ENCODE measurements at regions not wholly inside any gene's neighbourhood (a gene's known extent, or its start where the extent isn't known, plus 50 kb on each side); places are given as distances from the start of the nearest gene placed in this dataset.

DNA sequence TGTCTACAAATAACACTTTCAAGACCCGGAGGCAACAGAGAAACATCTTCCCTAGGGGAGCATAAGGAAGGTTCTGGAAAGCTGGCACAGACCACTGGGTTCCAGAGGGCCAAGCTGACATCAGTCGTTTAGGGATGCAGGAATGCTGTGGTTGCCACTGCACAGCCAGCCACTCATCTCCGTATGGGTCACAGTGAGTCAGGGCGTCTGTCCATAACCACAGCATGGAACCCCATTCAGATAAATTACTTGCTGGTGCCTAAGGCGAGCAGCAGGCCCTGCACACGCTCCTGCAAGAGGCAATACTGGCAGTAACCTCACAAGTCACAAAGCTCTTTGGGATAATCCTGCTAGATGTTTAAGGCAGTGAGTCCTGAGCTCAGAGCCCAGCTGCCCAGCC is 140.9 kb upstream of the UBL3 start:
- peak; percentile 43 for DNase-seq

DNA sequence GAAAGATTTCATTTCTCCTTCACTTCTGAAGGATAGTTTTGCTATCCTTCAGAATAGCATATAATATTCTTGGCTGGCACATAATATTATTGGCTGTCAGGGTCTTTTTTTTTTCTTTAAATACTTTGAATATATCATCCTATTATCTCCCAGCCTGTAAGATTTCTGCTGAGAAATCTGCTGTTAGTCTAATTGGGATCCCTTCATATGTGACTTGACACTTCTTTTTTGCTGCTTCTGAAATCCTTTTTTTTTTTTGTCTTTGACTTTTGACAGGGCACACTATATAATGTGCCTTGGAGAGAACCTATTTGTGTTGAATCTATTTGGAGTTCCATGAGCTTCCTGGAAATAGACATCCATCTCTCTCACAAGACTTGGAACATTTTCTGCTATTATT is 136.9 kb upstream of the UBL3 start:
- DNase-seq = no peak

DNA sequence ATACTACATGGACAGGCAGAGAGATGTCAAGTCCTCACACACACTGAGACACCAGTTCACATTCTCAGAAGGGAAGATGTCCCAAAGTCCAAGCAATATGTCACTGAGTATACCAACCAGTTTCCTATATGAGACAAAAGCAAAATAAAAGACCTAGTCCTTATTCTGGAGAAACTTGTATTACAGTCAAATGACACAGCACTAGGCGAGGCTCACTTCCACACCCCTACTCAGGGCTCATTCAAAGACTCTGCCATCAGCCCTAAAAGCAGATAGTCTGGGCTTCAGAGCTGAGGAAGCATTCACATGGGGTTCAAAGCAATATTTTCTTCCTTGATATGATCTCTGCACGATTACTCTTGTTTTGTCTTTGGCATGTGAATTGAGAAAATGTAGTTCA is 129.9 kb upstream of the UBL3 start:
- no peak for DNase-seq

DNA sequence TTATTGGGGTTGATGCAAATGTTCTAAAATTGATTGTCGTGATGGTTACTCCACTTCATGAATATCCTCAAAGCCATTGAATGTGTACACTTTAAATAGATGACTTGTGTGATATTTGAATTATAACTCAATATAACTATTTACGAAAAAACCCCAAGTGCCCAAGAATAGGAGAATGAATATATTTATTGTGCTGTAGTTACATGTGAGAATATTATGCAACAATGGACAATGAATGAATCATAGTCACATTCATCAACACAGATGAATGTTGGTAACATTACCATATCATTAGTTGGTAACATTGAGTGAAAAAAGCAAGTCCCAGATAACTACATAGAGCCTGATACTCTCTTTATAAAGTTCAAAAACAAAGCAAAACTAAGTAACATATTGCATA is 127.8 kb upstream of the UBL3 start:
- DNase-seq = no peak

DNA sequence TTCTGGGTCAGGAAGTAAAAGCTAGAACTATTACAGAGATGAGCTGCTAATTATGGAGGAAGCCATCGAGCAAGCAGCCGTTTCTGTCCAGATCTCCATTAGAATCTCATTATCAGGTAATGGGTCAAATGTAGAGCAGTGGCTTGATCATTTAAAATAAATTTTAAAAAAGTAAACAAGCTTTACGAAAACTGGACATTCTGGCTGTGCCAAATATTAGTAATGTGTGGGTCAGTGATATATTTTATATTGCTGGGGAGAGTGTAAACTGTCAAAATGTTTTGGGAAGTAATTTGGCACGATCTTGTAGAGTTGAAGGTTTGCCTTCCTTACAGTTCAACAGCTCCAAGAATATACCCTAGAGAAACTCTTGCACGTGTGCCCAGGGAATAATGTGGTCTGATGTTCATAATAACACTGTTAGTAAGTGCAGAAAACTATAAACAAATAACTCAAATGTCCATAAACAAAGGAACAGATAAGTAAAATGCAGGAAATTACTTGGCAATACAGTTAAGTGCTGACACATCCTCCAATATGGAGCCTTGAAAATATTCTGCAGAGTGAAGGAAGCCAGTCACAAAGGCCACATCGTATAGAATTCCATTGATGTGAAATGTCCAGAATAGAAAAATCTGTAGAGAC is 127.2 kb upstream of the UBL3 start:
- DNase-seq = no peak

DNA sequence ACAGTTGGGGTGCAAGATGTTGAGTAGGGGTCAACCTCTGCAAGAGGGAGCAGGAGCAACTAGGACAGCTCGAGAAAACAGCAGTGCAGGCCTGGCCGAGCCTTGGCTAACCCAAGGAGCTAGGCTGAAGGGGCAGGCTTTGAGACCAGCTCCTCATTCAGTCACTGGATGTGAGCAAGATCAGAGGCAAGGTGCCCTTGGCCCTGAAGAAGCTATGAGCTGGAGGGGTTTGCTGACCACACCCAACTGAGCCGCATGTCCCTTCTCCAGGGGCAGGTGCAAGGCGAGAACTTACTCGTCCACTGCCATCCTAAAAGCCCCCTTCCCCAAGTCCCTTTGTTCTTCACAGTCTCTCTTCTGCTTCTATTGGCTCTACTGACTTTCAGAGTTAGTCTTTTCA is 126.1 kb upstream of the UBL3 start:
- no peak for DNase-seq

DNA sequence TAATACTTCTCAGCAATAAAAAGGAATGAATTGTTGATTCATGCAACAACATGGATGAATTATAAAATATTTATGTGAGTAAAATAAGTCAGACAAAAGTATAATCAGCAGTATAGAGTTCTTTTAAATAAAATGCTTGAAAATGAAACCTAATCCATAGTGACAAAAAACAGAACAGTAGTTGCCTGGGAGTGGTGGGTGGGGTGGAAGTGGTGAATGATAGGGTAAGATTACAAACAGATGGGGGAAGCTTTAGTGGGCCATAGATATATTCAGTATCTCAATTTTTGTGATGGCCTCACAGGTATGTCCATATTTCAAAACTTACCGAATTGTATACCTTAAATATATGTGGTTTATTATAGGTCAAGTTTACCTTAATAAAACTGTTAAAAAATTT is 124.9 kb upstream of the UBL3 start:
- no peak for DNase-seq

DNA sequence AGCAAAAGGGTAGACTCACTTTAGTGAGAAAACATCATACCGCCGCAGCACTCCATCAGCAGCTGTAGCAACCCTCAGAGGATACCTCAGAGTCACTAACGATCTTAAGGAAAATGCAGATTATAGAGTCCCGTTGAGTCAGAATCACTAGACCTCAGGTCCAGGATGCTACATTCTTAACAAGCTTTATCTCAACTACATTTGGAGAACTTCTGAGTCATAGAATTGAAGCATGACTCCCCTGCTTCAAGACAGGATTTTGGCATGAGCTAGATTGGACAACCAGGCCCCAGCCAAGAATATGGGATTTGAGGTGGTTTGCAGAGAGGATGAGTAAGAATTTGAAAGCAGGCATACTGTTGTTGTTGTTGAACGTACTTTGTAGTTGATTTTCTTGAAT is 118.9 kb upstream of the UBL3 start:
- no peak for DNase-seq

DNA sequence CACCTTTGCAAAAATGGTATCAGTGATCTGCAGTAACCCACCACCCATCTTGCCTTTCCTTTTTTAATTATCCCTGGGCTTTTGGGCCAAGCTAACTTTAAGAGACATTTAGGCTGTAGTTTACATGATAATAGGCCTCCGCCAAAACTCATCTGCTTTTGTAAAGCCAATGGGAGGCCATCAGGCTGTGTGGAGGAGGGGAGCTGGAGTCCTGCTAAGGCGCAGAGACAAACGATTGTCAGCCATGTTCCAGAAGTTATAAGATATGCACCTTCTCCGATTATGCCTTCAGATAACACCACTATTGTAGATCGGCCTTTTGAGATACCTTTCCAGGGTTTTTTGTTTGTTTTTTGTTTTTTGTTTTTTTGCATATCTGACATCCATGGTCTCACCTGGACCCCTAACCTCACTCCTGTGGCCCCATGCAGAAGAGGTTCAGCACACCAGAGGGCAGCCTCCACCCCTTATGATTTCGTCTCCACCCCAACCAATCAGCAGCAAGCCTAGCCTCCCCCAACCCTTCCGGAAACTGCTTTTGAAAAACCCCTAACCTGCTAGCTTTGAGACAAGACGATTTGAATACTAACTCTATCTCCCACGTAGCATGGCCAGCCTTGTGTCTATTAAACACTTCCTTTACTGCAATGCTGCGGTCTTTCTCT is 113.9 kb upstream of the UBL3 start:
- DNase-seq = no peak

DNA sequence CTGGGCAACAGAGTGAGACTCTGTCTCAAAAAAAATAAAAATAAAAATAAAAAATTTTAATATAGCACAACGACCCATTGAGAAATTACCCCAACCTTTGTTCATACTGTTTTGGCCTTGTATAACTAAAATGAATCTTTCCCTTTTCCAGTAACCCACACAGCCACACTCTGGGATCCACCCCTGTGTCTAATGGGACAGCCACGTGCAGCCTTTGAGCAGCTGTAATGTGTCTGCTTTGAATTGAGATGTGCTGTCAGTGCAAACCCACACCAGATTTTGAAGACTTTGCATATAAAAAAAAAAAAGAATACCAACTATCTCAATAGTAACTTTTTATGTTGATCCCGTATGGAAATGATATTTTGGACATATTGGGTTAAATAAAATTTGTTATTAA is 112.7 kb upstream of the UBL3 start:
- DNase-seq = no peak

DNA sequence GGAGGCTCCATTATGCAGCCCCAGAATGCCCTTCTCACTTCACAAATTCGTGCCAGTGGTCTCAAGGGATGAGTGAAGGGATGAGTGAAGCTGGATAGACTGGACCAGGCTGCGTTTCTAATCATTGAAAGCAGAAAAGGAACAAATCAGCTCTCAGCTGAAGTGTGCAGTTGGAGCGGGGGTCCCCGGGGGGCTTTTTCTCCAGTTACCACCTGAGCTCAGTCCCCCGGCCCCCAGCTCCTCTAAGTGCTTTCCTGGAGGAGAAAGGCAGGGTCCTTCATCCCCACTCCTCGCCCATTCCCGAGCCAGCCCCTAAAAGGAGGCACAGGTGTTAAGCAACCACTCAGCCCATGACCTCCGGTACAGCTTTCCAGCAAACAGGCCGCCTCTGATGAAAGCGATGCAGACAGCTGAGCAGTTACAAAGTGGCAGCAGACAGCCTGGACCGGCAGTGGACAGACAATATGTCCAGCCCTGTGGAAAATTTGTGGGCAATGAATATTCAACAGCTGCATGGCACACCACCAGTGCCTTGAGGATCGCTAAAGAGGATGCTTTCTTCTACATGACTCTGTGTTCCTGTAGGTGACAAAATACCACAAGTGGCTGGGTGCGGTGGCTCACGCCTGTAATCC is 110.7 kb upstream of the UBL3 start:
- DNase-seq = no peak

DNA sequence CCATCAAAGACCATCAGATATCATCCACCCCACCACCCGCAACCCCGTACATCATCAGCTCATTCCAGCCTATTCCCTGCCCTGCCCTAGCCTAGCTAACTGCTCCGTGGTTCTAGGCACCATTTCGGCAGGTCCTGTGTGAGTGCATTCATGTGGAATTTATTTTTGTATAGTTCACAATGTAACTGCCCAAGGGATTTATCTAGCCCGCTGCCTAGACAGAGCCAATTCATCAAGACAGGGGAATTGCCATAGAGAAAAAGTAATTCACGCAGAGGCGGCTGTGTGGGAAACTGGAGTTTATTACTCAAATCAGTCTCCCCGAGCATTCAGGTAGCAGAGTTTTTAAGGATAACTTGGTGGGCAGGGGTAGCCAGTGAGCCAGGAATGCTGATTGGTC is 109.2 kb upstream of the UBL3 start:
- no peak for DNase-seq

DNA sequence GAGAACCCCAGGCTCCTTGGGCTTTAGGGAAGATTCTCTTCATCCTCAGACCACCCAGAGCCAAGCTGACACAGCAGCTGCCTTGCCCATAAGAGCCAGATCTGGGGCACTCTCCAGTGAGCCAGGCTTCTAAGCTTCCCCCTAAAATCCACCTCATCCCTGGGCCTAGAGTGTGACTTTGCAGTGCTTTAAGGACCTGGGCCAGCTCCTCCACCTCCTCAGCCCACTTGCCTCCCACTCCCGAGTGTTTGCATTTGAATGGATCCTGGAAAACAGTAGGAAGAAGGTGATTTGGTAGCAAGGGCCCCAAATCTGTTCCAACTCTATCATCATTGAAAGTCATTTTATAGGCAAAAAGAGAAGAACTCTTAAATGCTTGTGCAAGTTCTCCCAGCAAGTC is 108.7 kb upstream of the UBL3 start:
- DNase-seq = no peak

DNA sequence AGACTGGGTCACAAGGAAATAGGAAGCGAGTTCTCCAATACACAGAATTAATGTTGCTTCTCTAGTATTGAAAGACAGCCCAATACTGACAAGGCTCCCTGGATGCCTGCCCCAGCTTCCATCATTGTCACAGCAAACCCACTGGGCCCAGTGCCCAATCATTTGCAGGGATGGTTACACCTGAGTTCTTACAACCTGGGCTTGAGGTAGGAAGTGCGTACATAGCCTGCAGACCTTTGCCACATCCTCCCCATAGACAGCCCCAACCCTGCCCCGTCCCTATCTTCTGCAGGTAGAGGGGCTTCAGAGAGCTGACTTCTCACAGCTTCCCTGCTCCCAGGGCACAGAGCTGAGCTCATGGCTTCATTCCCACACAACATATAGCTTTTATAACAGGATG is 108.1 kb upstream of the UBL3 start:
- DNase-seq = no peak

DNA sequence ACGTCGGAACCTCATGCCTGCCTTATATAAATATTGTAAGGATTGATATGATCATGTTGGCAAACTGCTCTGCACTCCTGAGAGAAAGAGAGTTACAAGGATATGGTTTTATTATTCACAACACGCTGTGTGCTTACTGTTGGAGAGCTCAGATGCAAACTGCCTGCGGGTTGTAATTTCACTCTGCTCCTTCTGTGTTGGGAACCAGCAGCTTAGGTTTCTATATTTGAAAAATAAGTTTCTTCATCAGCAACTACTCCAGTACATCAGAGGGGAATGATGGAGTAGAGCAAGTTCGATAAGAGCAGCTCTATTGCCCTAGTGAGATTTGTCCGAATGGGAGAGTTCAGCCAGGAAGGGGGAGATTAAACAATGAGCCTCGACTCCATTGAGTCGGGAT is 106.9 kb upstream of the UBL3 start:
- DNase-seq = no peak

DNA sequence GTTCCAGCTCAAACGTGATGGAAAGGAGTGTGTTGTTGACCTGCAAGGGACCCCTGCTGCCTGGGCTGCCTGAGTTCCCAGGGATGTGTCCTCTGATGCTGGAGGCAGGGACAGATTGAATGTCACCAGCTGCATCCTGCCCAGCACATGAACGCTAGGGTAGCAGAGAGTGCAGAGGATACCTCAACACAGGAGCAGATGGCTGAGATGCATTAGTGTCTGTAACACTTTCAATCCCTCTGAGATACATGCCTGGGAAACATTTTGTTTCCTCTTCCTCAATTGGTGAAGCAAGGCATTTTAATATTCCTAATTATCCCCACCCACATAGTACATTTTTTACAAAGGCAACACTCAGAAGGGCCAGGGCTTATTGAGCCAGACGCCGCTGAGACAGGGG is 106.4 kb upstream of the UBL3 start:
- DNase-seq = no peak

DNA sequence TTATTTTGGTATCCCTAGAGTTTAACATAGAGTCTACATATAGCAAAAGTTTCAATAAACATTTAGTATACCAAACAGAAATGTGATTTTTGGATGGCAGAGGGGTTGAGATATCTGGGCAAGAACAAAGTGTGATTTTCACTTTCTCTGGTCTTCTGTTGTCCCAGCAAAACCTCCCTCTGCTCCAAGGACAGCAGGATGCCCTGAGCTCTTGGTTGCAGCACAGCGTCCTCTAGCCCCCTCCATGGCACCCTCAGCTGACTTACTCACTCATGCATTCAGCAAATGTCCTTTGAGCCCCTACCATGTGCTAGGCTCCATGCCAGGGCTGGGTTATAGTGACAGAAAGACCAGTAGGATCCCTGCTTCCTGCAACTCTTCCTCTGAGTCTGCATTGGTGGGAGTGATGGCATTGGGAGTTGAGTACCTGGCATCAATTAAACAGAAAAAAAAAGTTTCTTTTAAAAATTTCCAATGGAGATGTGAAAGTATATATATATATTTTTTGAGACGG is 104.8 kb upstream of the UBL3 start:
- DNase-seq = no peak

DNA sequence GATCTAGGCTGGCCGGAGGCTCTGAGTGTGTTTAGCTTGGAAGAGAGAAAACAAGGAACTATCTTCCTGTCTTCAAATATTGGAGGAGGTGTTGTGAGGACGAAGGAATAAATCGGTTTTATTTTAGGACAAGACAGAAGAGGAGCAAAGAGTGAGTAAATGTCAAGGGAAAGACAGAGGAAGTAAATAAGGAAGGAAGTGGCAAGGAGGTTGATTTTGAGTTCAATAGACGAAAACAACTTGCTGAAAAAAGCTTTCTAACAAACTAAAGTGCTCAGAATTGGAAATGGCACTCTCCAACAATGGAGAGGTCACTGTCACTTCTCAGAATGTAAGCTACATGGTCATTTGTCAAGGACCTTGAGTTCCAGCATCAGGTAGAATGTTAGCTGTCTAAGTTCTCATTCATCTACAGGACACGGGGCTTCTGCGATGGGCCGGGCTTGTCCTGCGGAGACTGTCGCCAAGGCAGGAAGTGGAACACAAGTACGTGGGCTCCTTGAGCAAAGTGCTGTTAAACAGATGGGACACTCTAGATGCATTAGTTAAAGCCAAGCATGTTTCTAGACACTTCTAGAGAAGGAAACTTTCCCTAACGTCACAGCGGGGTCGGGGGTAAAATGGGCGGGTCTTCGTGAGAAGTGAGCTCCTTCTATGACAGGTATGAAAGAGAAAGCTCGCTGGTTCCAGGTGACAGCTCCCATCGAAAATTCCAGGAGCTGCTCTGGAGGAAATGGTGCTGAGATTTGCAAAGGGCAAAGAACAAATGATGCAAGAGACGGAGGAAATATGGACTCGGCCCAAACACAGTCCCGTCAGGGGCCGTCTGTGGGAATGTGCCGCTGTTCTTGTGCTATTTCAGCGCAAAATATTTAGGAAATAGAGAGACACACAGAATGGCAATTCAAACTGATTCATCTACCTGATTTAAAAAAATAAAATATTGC is 103.9 kb upstream of the UBL3 start:
- no peak for DNase-seq

DNA sequence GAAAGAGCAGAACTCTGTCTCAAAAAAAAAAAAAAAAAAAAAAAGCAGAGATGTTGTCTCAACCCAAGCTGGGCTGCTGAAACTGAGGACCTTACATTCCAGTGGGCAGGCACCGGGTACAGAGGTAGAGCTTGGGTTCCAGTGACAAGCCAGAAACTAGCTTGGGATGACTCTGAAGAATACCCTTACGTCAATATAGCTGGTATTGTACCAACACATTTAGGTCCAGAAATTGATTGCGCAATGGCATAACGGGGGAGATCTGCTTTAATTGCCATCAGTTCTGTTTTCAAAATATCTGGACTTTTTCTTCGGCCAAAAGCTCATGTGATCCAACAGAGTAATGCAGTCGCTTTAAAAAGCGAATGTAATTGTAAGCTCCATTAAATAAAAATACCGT is 103.1 kb upstream of the UBL3 start:
- DNase-seq = no peak

DNA sequence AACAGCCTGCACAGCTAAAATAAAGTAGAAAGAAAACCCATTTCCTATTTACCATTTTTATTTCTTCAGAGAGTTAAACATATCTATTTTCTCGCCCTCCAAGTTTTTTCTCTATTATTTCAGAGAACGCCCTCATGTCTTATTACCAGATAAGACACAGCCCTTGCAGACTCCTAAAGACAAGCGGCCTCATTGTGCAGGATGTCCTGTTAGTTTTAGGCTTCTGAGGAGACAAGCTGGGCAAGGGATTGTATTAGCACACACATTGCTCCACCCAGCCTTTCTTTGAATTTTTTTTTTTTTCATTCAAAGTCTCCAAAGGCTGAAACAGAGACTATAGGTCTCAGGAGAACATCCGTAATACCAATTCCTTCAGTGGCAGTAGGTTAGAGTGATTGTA is 101.8 kb upstream of the UBL3 start:
- DNase-seq = no peak

DNA sequence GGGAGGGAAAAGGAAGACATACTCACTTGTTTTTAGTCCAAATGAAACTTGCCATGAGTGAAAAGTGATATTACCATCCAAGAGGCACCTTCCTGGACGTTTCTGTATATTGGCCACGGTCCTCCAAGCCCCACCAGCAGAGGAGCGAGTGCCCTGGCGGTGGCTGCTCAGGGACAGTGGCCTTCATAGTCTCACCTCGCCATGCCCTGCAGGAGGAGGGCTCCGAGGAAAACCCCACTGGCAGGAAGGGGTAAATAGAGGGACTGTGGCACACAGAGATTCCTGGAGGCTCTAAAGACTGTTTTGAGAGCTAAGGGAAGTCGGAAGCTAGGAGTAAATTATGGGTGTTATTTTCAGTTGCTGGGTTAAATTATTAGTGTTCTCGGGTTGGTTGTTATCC is 98.4 kb upstream of the UBL3 start:
- DNase-seq = no peak

DNA sequence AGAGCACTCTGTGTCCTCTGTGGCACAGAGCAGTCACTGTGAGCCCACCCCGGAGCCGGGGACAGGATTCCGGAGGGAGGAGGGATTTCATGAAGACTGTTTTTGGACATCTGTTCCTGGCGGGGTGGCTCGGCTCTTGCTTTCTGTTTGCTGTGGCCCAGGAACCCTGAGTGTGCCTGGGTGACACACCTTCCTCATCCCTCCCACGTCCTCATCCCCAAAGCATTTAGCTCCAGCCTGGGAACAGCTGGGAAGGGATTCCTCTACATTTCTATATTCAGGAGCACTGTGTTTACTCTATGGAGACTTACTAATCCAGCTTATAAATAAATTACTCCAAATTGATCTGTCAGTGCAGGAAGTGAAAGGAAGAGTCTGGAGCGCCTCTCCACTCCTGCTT is 97.8 kb upstream of the UBL3 start:
- DNase-seq = no peak

DNA sequence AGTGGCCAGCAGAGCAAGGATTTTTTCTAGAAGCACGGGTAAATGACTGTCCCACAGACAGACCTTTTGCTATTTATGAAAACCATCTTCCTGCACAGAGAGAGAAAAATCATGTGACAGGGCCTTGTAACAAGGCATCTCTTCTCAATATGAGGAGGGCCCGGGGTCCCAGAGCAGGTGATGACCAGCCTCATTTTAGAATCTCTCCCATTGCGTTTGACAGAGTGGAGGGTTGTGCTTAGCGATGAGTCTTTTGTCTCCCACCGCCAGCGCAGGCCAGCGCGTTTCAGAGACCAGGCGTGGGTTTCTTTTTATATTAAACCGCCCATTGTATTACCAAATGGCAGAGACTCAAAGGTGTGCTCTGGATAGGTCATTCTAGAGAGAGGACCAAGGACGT is 97.4 kb upstream of the UBL3 start:
- DNase-seq = no peak
